ENCODE measurements at regions not wholly inside any gene's neighbourhood (a gene's known extent, or its start where the extent isn't known, plus 50 kb on each side); places are given as distances from the start of the nearest gene placed in this dataset.

DNA sequence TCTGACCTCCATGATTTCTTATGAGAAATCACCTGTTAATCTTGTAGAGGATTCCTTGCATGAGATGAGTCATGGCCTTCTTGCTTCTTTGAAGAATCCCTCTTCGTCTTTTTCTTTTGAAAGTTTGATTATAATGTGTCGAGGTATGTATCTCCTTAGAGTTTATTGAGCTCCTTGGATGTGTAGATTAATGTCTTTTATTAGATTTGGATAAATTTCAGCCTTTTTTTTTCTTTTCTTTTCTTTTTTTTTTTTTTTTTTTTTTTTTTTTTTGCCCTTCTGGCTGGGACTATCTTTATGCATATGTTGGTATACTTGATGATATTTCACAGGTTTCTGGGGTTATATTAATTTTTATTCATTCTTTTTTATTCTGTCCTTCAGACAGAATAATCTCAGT lies 72.3 kb upstream of the ITGA4 start:
- TF ChIP-seq, protein P1, sequence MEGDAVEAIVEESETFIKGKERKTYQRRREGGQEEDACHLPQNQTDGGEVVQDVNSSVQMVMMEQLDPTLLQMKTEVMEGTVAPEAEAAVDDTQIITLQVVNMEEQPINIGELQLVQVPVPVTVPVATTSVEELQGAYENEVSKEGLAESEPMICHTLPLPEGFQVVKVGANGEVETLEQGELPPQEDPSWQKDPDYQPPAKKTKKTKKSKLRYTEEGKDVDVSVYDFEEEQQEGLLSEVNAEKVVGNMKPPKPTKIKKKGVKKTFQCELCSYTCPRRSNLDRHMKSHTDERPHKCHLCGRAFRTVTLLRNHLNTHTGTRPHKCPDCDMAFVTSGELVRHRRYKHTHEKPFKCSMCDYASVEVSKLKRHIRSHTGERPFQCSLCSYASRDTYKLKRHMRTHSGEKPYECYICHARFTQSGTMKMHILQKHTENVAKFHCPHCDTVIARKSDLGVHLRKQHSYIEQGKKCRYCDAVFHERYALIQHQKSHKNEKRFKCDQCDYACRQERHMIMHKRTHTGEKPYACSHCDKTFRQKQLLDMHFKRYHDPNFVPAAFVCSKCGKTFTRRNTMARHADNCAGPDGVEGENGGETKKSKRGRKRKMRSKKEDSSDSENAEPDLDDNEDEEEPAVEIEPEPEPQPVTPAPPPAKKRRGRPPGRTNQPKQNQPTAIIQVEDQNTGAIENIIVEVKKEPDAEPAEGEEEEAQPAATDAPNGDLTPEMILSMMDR (conservative IDR thresholded peaks at IDR 0.05): no peak
- TF ChIP-seq EZH2 (IDR thresholded peaks at IDR 0.05; ENCODE audit: low read depth): no peak
